AG20443 (cell line): ENCODE measurements at regions not wholly inside any gene's neighbourhood (a gene's known extent, or its start where the extent isn't known, plus 50 kb on each side); places are given as distances from the start of the nearest gene placed in this dataset.

Source experiments
- DNase-seq: peaks from one replicate; pipeline ENCODE4 v3.0.0; 2012; ENCODE audit warnings: low spot score, mixed read lengths

- DNase-seq, result no peak
These were observed 617.6 kb downstream of the FGF9 start for GRCh38 chr13:22288496-22288895.

GRCh38 chr13:22289711-22290110 is 618.8 kb downstream of the FGF9 start:
- no peak for DNase-seq

- no peak for DNase-seq
These were observed 627.7 kb downstream of the FGF9 start for GRCh38 chr13:22298530-22298929.

GRCh38 chr13:22311734-22312404 is 641.0 kb downstream of the FGF9 start:
- DNase-seq, result peak; percentile 42

GRCh38 chr13:22312405-22312803 is 641.5 kb downstream of the FGF9 start:
- DNase-seq, result no peak

- DNase-seq, result no peak
These were observed 645.7 kb downstream of the FGF9 start for GRCh38 chr13:22316494-22317025.

GRCh38 chr13:22320991-22321390 is 650.1 kb downstream of the FGF9 start:
- DNase-seq, result no peak

- no peak for DNase-seq
These were observed 654.9 kb downstream of the FGF9 start for GRCh38 chr13:22325761-22326160.

GRCh38 chr13:22332416-22332815 is 661.5 kb downstream of the FGF9 start:
- DNase-seq, result no peak

- no peak for DNase-seq
These were observed 665.6 kb downstream of the FGF9 start for GRCh38 chr13:22336460-22336859.

- peak; percentile 32 for DNase-seq
These were observed 686.3 kb downstream of the FGF9 start for GRCh38 chr13:22357132-22357531.

- no peak for DNase-seq
These were observed 698.2 kb downstream of the FGF9 start for GRCh38 chr13:22369090-22369489.

- DNase-seq, result no peak
These were observed 699.0 kb downstream of the FGF9 start for GRCh38 chr13:22369840-22370239.

- DNase-seq, result no peak
These were observed 701.4 kb downstream of the FGF9 start for GRCh38 chr13:22372261-22372660.

- DNase-seq, result no peak
These were observed 704.3 kb downstream of the FGF9 start for GRCh38 chr13:22375151-22375550.

GRCh38 chr13:22387899-22388298 is 717.0 kb downstream of the FGF9 start:
- no peak for DNase-seq

GRCh38 chr13:22399801-22400420 is 729.0 kb downstream of the FGF9 start:
- no peak for DNase-seq

- DNase-seq, result no peak
These were observed 731.8 kb downstream of the FGF9 start for GRCh38 chr13:22402682-22403081.

GRCh38 chr13:22403144-22403543 is 732.3 kb downstream of the FGF9 start:
- DNase-seq, result no peak

GRCh38 chr13:22405891-22406290 is 735.0 kb downstream of the FGF9 start:
- DNase-seq, result no peak

GRCh38 chr13:22412452-22412851 is 741.6 kb downstream of the FGF9 start:
- no peak for DNase-seq

- DNase-seq, result no peak
These were observed 751.1 kb downstream of the FGF9 start for GRCh38 chr13:22422023-22422422.

- no peak for DNase-seq
These were observed 751.8 kb downstream of the FGF9 start for GRCh38 chr13:22422712-22423111.

GRCh38 chr13:22423261-22423660 is 752.4 kb downstream of the FGF9 start:
- DNase-seq, result no peak
